ENCODE measurements at regions not wholly inside any gene's neighbourhood (a gene's known extent, or its start where the extent isn't known, plus 50 kb on each side); places are given as distances from the start of the nearest gene placed in this dataset.

- no peaks in the 10 kb centered on the region for H3K9me2 ChIP-seq
- H3K4me1 ChIP-seq (ENCODE audit: control insufficient read depth in 1 of 2, insufficient read depth in 2 of 2, low read depth in 1 of 2, low read length in 1 of 2) = no peaks in the 10 kb centered on the region; a peak in 1 of 4 replicates
- no peak overlapping the region for H3K27ac ChIP-seq (ENCODE audit: low read depth in 2 of 2, low read length in 1 of 2)
- no peak overlapping the region for H2AFZ ChIP-seq (ENCODE audit: low read depth)
- ChIA-PET POLR2A (no interaction called here), CTCF (no interaction called here)
- TF ChIP-seq RFX5 (IDR thresholded peaks at IDR 0.05; ENCODE audit: low read length) (no peak), RCOR1 (IDR thresholded peaks at IDR 0.05; ENCODE audit: low read length) (no peak), EZH2phosphoT487 (IDR thresholded peaks at IDR 0.05; ENCODE audit: borderline replicate concordance, low read depth) (no peak)
- H3K79me2 ChIP-seq (ENCODE audit: insufficient read depth) = no peaks in the 10 kb centered on the region
- 37% methylated on average over 2 of the region's 2 CpGs for WGBS (ENCODE audit: low lambda C conversion rate)
- no peak overlapping the region for H3K4me2 ChIP-seq
- H3K27me3 ChIP-seq (ENCODE audit: insufficient read depth) = no peaks in the 10 kb centered on the region
- H3K9ac ChIP-seq = no peak overlapping the region
- DNase-seq = no peak
- H3K9me3 ChIP-seq = no peaks in the 10 kb centered on the region
- no peak overlapping the region for H3K4me3 ChIP-seq (ENCODE audit: low read depth in 2 of 2, low read length in 1 of 2)
- no peaks in the 10 kb centered on the region for H4K20me1 ChIP-seq (ENCODE audit: insufficient read depth)
- no peaks in the 10 kb centered on the region for H3F3A ChIP-seq (replicated peaks; ENCODE audit: insufficient read depth)
- no peaks in the 10 kb centered on the region for H3K36me3 ChIP-seq (replicated peaks in 1 of 2; ENCODE audit: control insufficient read depth in 1 of 2, insufficient read depth in 2 of 2, low read length in 1 of 2)
These were observed 841.7 kb upstream of the FAT3 start for GRCh38 chr11:91382946-91383345.

- no peaks in the 10 kb centered on the region for H3K9me3 ChIP-seq
- POLR2A ChIA-PET = no interaction called here
- no peak overlapping the region for H3K9ac ChIP-seq
- H2AFZ ChIP-seq (ENCODE audit: low read depth) = no peak overlapping the region
- no peaks in the 10 kb centered on the region for H3K27me3 ChIP-seq (ENCODE audit: insufficient read depth)
- CTCF ChIA-PET = interaction anchor here (0.9 to 1.2 kb wide), 4 partner anchors 9 to 467 kb away, joined by 3 read pairs; no protein-coding TSS in a partner anchor
- H3K36me3 ChIP-seq (replicated peaks in 1 of 2; ENCODE audit: control insufficient read depth in 1 of 2, insufficient read depth in 2 of 2, low read length in 1 of 2) = no peaks in the 10 kb centered on the region
- 38% methylated on average over 2 of the region's 2 CpGs for WGBS (ENCODE audit: low lambda C conversion rate)
- H4K20me1 ChIP-seq (ENCODE audit: insufficient read depth) = no peaks in the 10 kb centered on the region
- H3K4me2 ChIP-seq = no peak overlapping the region
- DNase-seq = no peak
- TF ChIP-seq MEF2A (IDR thresholded peaks at IDR 0.05; ENCODE audit: borderline replicate concordance, low read depth) (no peak), TCF12 (IDR thresholded peaks at IDR 0.05) (no peak)
- no peaks in the 10 kb centered on the region for H3K4me1 ChIP-seq (ENCODE audit: control insufficient read depth in 1 of 2, insufficient read depth in 2 of 2, low read depth in 1 of 2, low read length in 1 of 2)
- H3K9me2 ChIP-seq = no peaks in the 10 kb centered on the region
- H3K4me3 ChIP-seq (ENCODE audit: low read depth in 2 of 2, low read length in 1 of 2) = no peak overlapping the region
- H3K79me2 ChIP-seq (ENCODE audit: insufficient read depth) = no peaks in the 10 kb centered on the region
- no peak overlapping the region for H3K27ac ChIP-seq (ENCODE audit: low read depth in 2 of 2, low read length in 1 of 2)
- H3F3A ChIP-seq (replicated peaks; ENCODE audit: insufficient read depth) = no peaks in the 10 kb centered on the region
These were observed 849.8 kb upstream of the FAT3 start for GRCh38 chr11:91374794-91375193.

DNA sequence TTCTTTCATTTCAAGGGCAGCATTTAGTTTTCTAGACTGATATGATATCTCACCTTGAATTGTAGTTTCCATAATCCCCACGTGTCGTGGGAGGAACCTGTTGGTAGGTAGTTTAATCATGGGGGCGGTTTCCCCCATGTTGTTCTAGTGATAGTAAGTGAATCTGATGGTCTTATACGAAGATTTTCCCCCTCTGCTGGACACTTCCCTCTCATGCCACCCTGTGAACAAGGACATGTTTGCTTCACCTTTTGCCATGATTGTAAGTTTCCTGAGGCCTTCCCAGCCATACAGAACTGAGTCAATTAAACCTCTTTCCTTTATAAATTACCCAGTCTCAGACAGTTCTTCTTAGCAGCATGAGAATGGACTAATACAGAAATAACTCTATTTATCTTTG is 851.1 kb upstream of the FAT3 start:
- Histone ChIP-seq H3K4me3 (ENCODE audit: low read depth in 2 of 2, low read length in 1 of 2) (no peak overlapping the region), H3K79me2 (ENCODE audit: insufficient read depth) (no peaks in the 10 kb centered on the region), H3F3A (replicated peaks; ENCODE audit: insufficient read depth) (no peaks in the 10 kb centered on the region), H3K4me2 (no peak overlapping the region), H3K4me1 (ENCODE audit: control insufficient read depth in 1 of 2, insufficient read depth in 2 of 2, low read depth in 1 of 2, low read length in 1 of 2) (no peaks in the 10 kb centered on the region), H4K20me1 (ENCODE audit: insufficient read depth) (no peaks in the 10 kb centered on the region), H3K9me2 (no peaks in the 10 kb centered on the region), H2AFZ (ENCODE audit: low read depth) (no peak overlapping the region), H3K36me3 (replicated peaks in 1 of 2; ENCODE audit: control insufficient read depth in 1 of 2, insufficient read depth in 2 of 2, low read length in 1 of 2) (no peaks in the 10 kb centered on the region), H3K27me3 (ENCODE audit: insufficient read depth) (no peaks in the 10 kb centered on the region), H3K9me3 (no peaks in the 10 kb centered on the region), H3K27ac (ENCODE audit: low read depth in 2 of 2, low read length in 1 of 2) (no peak overlapping the region), H3K9ac (no peak overlapping the region)
- DNase-seq = no peak
- peak; percentile 29 for TF ChIP-seq CTCF (IDR thresholded peaks at IDR 0.05)
- TF ChIP-seq, protein P1, sequence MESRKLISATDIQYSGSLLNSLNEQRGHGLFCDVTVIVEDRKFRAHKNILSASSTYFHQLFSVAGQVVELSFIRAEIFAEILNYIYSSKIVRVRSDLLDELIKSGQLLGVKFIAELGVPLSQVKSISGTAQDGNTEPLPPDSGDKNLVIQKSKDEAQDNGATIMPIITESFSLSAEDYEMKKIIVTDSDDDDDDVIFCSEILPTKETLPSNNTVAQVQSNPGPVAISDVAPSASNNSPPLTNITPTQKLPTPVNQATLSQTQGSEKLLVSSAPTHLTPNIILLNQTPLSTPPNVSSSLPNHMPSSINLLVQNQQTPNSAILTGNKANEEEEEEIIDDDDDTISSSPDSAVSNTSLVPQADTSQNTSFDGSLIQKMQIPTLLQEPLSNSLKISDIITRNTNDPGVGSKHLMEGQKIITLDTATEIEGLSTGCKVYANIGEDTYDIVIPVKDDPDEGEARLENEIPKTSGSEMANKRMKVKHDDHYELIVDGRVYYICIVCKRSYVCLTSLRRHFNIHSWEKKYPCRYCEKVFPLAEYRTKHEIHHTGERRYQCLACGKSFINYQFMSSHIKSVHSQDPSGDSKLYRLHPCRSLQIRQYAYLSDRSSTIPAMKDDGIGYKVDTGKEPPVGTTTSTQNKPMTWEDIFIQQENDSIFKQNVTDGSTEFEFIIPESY (IDR thresholded peaks at IDR 0.05; ENCODE audit: borderline replicate concordance, low read depth) = no peak
- WGBS (ENCODE audit: low lambda C conversion rate) = 56% methylated on average over 4 of the region's 4 CpGs
- ChIA-PET POLR2A (no interaction called here), CTCF (interaction anchor here (1.2 kb wide), 1 partner anchor 12 kb away, joined by 3 read pairs; no protein-coding TSS in a partner anchor)

Measured in SK-N-SH (cell line).